ENCODE measurements at regions not wholly inside any gene's neighbourhood (a gene's known extent, or its start where the extent isn't known, plus 50 kb on each side); places are given as distances from the start of the nearest gene placed in this dataset.
A peak's percentile ranks its signal among the peaks of the same experiment; 100 is the strongest.

GRCh38 chr18:10234281-10234680, 220.2 kb upstream of the APCDD1 start:
- no peaks in the 10 kb centered on the region for H3K27me3 ChIP-seq
- H3K36me3 ChIP-seq: no peaks in the 10 kb centered on the region
- intact Hi-C loops (cut with DNase I): no loop called here
- no peaks in the 10 kb centered on the region for H3K9me3 ChIP-seq
- DNase-seq (no peak), ATAC-seq (no peak)
- H3K4me3 ChIP-seq: no peak overlapping the region
- no peak for TF ChIP-seq CTCF (IDR thresholded peaks at IDR 0.05)
- peaks cover 22% of the 10 kb centered on the region for H3K4me1 ChIP-seq
- H3K27ac ChIP-seq: no peak overlapping the region

GRCh38 chr18:10234912-10235660, 219.3 kb upstream of the APCDD1 start:
- intact Hi-C loops (cut with DNase I): no loop called here
- no peaks in the 10 kb centered on the region for H3K36me3 ChIP-seq
- H3K4me3 ChIP-seq: no peak overlapping the region
- no peak overlapping the region for H3K27ac ChIP-seq
- ATAC-seq (peak; percentile 63), DNase-seq (no peak)
- no peaks in the 10 kb centered on the region for H3K27me3 ChIP-seq
- no peaks in the 10 kb centered on the region for H3K9me3 ChIP-seq
- no peak for TF ChIP-seq CTCF (IDR thresholded peaks at IDR 0.05)
- H3K4me1 ChIP-seq: peaks cover 30% of the 10 kb centered on the region

- Histone ChIP-seq H3K36me3 (no peaks in the 10 kb centered on the region), H3K27me3 (no peaks in the 10 kb centered on the region), H3K4me1 (peaks cover 34% of the 10 kb centered on the region), H3K9me3 (no peaks in the 10 kb centered on the region), H3K27ac (no peak overlapping the region), H3K4me3 (no peak overlapping the region)
- DNase-seq: no peak
- intact Hi-C loops (cut with DNase I): no loop called here
- no peak for TF ChIP-seq CTCF (IDR thresholded peaks at IDR 0.05)
- ATAC-seq: no peak
Observed at GRCh38 chr18:10235661-10235952, 218.8 kb upstream of the APCDD1 start.

- DNase-seq: peak; percentile 79
- Histone ChIP-seq H3K27me3 (no peaks in the 10 kb centered on the region), H3K27ac (no peak overlapping the region), H3K4me1 (peaks cover 39% of the 10 kb centered on the region), H3K4me3 (no peak overlapping the region), H3K9me3 (no peaks in the 10 kb centered on the region), H3K36me3 (no peaks in the 10 kb centered on the region)
- intact Hi-C loops (cut with DNase I): no loop called here
- TF ChIP-seq CTCF (IDR thresholded peaks at IDR 0.05): no peak
- ATAC-seq: peak; percentile 90
Observed at GRCh38 chr18:10239103-10239502, 215.3 kb upstream of the APCDD1 start.

GRCh38 chr18:10239991-10240634, 214.3 kb upstream of the APCDD1 start:
- no peak overlapping the region for H3K27ac ChIP-seq
- H3K4me1 ChIP-seq: peaks cover 34% of the 10 kb centered on the region
- no peaks in the 10 kb centered on the region for H3K36me3 ChIP-seq
- TF ChIP-seq CTCF (IDR thresholded peaks at IDR 0.05): no peak
- DNase-seq (no peak), ATAC-seq (no peak)
- intact Hi-C loops (cut with DNase I): no loop called here
- no peaks in the 10 kb centered on the region for H3K9me3 ChIP-seq
- H3K4me3 ChIP-seq: no peak overlapping the region
- no peaks in the 10 kb centered on the region for H3K27me3 ChIP-seq
